ENCODE measurements at regions not wholly inside any gene's neighbourhood (a gene's known extent, or its start where the extent isn't known, plus 50 kb on each side); places are given as distances from the start of the nearest gene placed in this dataset.

- POLR2A ChIA-PET = no interaction called here
Measured at GRCh38 chr5:124056991-124057723, 545.2 kb downstream of the CSNK1G3 start.

More at GRCh38 chr5:124056991-124057723, 545.2 kb downstream of the CSNK1G3 start:
- Histone ChIP-seq H3K9me3 (ENCODE audit: control insufficient read depth in 1 of 2, insufficient read depth in 1 of 2, low read depth in 1 of 2, low read length in 2 of 2) (no peaks in the 10 kb centered on the region), H3K27ac (ENCODE audit: low read depth, low read length) (no peak overlapping the region), H3K9me2 (ENCODE audit: insufficient read depth) (no peaks in the 10 kb centered on the region), H4K20me1 (ENCODE audit: insufficient read depth) (no peaks in the 10 kb centered on the region), H3K4me2 (ENCODE audit: low read length) (no peak overlapping the region), H3K27me3 (ENCODE audit: insufficient read depth, low read length) (no peaks in the 10 kb centered on the region), H2AFZ (ENCODE audit: low read depth, low read length, poor library complexity, severe bottlenecking) (no peak overlapping the region), H3K9ac (ENCODE audit: low read length) (no peak overlapping the region), H3K79me2 (ENCODE audit: insufficient read depth, low read length) (no peaks in the 10 kb centered on the region), H3K36me3 (ENCODE audit: control insufficient read depth in 1 of 2, insufficient read depth in 2 of 2, low read length in 2 of 2) (no peaks in the 10 kb centered on the region), H3K4me1 (ENCODE audit: control insufficient read depth in 1 of 2, insufficient read depth in 2 of 2, low read length in 2 of 2) (0 out of 4 replicates have a peak, but pooled peaks cover 0 to 5% of the 10 kb centered on the region in 2 experiments), H3K4me3 (replicated peaks in 1 of 2; ENCODE audit: low read depth in 1 of 2, low read length in 2 of 2) (no peak overlapping the region)
- intact Hi-C loops (cut with micrococcal nuclease) = no loop called here
- CTCF ChIA-PET = no interaction called here
- no peak for ATAC-seq
- RAD21 ChIA-PET (ENCODE audit: low non-redundant PET in 1 of 2, low total read pairs in 2 of 2, uncharacterized antibody in 2 of 2, unreplicated experiment in 2 of 2) = no interaction called here
- no peak for DNase-seq (ENCODE audit: low read depth, low spot score)
- BruUV-seq (replicated peaks) = no TSS peak
- TF ChIP-seq CTCF (IDR thresholded peaks at IDR 0.05 in 2 of 3, conservative IDR thresholded peaks at IDR 0.05 in 1 of 3; ENCODE audit: borderline replicate concordance in 1 of 3, insufficient read depth in 1 of 3, low read depth in 2 of 3, low read length in 2 of 3) = no peak
- TF ChIP-seq RAD21 (IDR thresholded peaks at IDR 0.05; ENCODE audit: low read depth) = no peak
- no peak for TF ChIP-seq JUND (IDR thresholded peaks at IDR 0.05)
- TF ChIP-seq SIN3A (IDR thresholded peaks at IDR 0.05; ENCODE audit: low read depth) = no peak
- TF ChIP-seq ZNF274 (IDR thresholded peaks at IDR 0.05; ENCODE audit: low read depth, low read length) = no peak
- no peak for TF ChIP-seq REST (IDR thresholded peaks at IDR 0.05; ENCODE audit: low read depth)
- no peak for TF ChIP-seq SRF (IDR thresholded peaks at IDR 0.05; ENCODE audit: low read depth)
- TF ChIP-seq ATF3 (IDR thresholded peaks at IDR 0.05) = no peak
- no peak for TF ChIP-seq POLR2AphosphoS5 (IDR thresholded peaks at IDR 0.05; ENCODE audit: low read depth, low read length)
- TF ChIP-seq ZFX (IDR thresholded peaks at IDR 0.05) = no peak
- TF ChIP-seq CEBPB (IDR thresholded peaks at IDR 0.05; ENCODE audit: low read depth) = no peak
- TF ChIP-seq TCF7L2 (IDR thresholded peaks at IDR 0.05; ENCODE audit: borderline replicate concordance, extremely low read depth, insufficient read depth, insufficient read length) = no peak
- TF ChIP-seq FOSL1 (IDR thresholded peaks at IDR 0.05; ENCODE audit: low read depth) = no peak
- no peak for TF ChIP-seq SP1 (IDR thresholded peaks at IDR 0.05; ENCODE audit: low read depth)
- no peak for TF ChIP-seq EGR1 (IDR thresholded peaks at IDR 0.05; ENCODE audit: low read depth)

Measured in HCT116 (cell line).